AG04450 (cell line): ENCODE measurements at regions not wholly inside any gene's neighbourhood (a gene's known extent, or its start where the extent isn't known, plus 50 kb on each side); places are given as distances from the start of the nearest gene placed in this dataset.

ENCODE experiments used
- CTCF ChIA-PET: fragments of 300-600, 350-600 bp; formaldehyde crosslinking; extraction: SDS; loops from one replicate; lab custom pipeline; 2022; ENCODE audit warnings: antibody characterized with exemption, inconsistent platforms; lab: Charles Lee
- POLR2A ChIA-PET: fragments of 350-600 bp; formaldehyde crosslinking; extraction: SDS; loops from one replicate; lab custom pipeline; 2021; ENCODE audit warnings: antibody characterized with exemption, inconsistent platforms; lab: Yijun Ruan, JAX
- DNase-seq: peaks from one replicate; pipeline ENCODE4 v3.0.0-alpha.2; 2011; ENCODE audit warnings: low read depth, low spot score
- H3K27ac ChIP-seq: one replicate; pipeline ENCODE4 v1.5.1; 2012; ENCODE audit warnings: low read depth, low read length, control low read depth
- H3K27me3 ChIP-seq: one replicate; pipeline ENCODE4 v1.6.0; 2012; ENCODE audit warnings: low read length; ENCODE audit not compliant: control insufficient read depth, insufficient read depth
- H3K4me3 ChIP-seq: 2 replicates; pipeline ENCODE4 v1.5.1; 2011; ENCODE audit warnings: mild to moderate bottlenecking, low read depth, low read length, control low read depth
- H3K9me3 ChIP-seq: 2 replicates; pipeline ENCODE4 v1.5.1; 2012; ENCODE audit warnings: low read length; ENCODE audit not compliant: control insufficient read depth, insufficient read depth
- TF ChIP-seq, protein P1 (sequence below): IDR thresholded peaks from 2 replicates; pipeline ENCODE4 v1.5.1; 2011; ENCODE audit warnings: low read depth, low read length, control low read depth, inconsistent platforms

DNA sequence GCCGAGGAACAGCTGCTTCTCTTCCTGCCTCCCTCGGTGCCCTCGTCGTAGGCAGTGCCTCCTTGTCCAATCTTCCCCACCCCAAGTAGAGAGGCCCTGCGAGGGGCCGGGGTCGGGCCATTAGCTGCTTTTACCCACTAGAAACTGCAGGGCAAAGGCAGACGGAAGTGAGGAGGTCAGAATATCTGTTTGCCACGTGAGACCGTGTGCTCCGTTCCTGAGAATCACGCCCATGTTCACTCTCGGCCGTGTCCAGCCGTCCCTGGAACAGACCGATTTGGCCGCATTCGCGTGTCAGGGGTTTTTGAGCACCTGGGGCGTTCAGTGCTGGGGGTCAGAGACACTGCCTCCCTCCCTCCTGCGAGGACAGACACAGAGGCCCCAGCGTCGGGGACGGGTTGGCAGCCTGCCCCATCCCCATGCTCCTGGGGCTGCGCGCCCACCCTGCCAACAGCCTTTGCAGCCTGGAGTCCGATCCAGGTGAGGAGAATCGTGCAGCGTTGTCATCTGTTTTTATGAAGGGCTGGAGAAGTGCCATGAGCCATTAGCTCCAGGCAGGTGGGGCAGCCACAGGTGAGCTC lies 982.2 kb downstream of the BRD1 start:
- Histone ChIP-seq H3K27ac (no peak overlapping the region), H3K9me3 (peaks cover 94% of the 10 kb centered on the region), H3K27me3 (no peaks in the 10 kb centered on the region), H3K4me3 (no peak overlapping the region)
- DNase-seq, result no peak
- TF ChIP-seq, protein P1, sequence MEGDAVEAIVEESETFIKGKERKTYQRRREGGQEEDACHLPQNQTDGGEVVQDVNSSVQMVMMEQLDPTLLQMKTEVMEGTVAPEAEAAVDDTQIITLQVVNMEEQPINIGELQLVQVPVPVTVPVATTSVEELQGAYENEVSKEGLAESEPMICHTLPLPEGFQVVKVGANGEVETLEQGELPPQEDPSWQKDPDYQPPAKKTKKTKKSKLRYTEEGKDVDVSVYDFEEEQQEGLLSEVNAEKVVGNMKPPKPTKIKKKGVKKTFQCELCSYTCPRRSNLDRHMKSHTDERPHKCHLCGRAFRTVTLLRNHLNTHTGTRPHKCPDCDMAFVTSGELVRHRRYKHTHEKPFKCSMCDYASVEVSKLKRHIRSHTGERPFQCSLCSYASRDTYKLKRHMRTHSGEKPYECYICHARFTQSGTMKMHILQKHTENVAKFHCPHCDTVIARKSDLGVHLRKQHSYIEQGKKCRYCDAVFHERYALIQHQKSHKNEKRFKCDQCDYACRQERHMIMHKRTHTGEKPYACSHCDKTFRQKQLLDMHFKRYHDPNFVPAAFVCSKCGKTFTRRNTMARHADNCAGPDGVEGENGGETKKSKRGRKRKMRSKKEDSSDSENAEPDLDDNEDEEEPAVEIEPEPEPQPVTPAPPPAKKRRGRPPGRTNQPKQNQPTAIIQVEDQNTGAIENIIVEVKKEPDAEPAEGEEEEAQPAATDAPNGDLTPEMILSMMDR, result no peak
- POLR2A ChIA-PET, result no interaction called here
- CTCF ChIA-PET, result no interaction called here

DNA sequence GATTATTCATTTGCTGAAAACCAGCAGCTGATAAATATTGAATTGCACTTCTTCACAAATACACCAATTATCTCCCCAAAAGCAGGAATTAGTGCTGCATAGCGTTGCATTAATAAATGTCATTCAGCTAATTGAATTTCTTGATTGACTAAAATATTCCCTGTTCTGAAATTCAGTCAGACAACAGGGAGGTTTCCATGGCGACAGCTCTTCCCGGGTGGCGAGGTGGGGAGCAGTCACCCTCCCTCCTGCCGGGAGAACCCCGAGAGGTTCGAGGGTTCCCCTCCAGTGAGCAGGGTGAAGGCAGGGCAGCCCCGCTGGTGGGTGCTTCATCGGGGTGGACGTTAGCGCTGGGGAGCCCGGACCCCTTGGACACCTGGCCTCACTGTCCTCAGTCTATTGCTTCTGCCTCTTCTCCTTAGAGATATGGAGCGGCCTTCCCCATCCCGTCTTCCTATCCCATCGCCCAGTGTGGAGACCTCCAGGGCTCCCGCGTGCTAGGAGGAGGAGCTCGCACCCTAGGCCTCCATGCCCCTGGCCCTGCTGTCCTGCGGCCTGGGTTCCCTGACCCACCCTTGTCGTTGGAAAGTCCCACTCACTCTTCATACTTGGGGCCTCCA lies 983.5 kb downstream of the BRD1 start:
- Histone ChIP-seq H3K9me3 (peaks cover 94% of the 10 kb centered on the region), H3K4me3 (no peak overlapping the region), H3K27ac (no peak overlapping the region), H3K27me3 (no peaks in the 10 kb centered on the region)
- ChIA-PET POLR2A (no interaction called here), CTCF (no interaction called here)
- DNase-seq, result no peak
- TF ChIP-seq, protein P1, result no peak

DNA sequence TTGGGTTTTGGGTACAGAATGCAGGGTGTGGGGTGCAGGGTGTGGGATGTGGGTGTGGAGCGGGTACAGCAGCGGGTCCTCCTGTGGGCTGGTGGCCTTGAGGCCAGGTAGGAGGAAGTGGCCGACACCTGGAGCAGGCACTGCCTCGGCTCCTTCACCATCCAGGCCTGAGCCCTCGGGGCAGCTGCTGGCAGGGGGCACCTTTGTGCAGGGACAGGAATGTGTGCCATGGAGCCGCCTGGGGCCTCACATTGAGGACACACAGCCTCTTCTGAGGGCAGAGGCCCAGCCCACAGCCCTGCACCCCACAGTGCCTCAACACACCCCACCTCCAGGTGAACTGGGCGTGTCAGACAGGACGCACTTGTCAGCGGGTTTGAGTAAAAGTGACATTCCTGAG lies 984.0 kb downstream of the BRD1 start:
- peaks cover 94% of the 10 kb centered on the region for H3K9me3 ChIP-seq
- POLR2A ChIA-PET, result no interaction called here
- DNase-seq, result no peak
- no peaks in the 10 kb centered on the region for H3K27me3 ChIP-seq
- TF ChIP-seq, protein P1, result no peak
- no peak overlapping the region for H3K4me3 ChIP-seq
- CTCF ChIA-PET, result no interaction called here
- no peak overlapping the region for H3K27ac ChIP-seq

DNA sequence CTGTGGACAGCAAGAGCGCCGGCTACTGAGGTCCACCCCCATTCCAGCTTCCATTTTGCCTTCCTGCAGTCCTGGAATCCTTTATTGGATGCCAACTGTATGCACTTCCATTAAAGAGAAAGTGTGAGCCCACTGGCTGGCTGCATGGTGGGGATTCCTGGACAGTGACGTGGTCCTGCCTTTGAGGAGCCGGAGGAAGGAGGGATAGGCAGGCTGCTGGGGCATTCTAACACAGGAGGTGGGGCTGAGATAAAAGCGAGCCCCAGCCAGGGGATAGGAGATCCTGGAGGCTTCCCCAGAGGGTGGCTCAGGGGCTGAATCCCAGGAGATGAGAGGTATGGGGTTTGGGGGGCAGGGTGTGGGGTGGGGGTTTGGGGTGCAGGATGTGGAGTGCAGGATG lies 984.7 kb downstream of the BRD1 start:
- H3K9me3 ChIP-seq, result peaks cover 94% of the 10 kb centered on the region
- H3K4me3 ChIP-seq, result no peak overlapping the region
- TF ChIP-seq, protein P1, result no peak
- no peak overlapping the region for H3K27ac ChIP-seq
- H3K27me3 ChIP-seq, result no peaks in the 10 kb centered on the region
- ChIA-PET CTCF (no interaction called here), POLR2A (no interaction called here)
- DNase-seq, result no peak

DNA sequence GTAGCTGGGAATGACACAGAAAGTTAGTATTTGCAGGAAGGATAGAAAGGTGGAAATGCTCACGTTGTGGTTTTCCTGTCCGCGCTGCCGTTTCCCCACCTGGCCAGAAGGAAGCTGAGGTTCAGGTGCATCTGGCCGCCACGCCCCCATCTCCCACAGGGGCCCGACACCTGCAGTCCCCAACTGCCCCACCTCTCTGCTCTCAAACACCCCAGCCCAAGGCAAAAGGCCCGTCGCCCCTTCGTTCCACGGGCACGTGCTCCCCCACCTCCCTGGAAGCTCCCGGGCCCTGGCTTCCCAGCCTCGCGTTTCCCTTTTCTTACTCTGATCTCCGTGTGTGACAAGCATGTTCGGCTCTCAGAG lies 985.1 kb downstream of the BRD1 start:
- TF ChIP-seq, protein P1, result no peak
- CTCF ChIA-PET, result no interaction called here
- peaks cover 93% of the 10 kb centered on the region for H3K9me3 ChIP-seq
- H3K4me3 ChIP-seq, result no peak overlapping the region
- no peak for DNase-seq
- H3K27ac ChIP-seq, result no peak overlapping the region
- POLR2A ChIA-PET, result no interaction called here
- H3K27me3 ChIP-seq, result no peaks in the 10 kb centered on the region
